ENCODE measurements at regions not wholly inside any gene's neighbourhood (a gene's known extent, or its start where the extent isn't known, plus 50 kb on each side); places are given as distances from the start of the nearest gene placed in this dataset.

DNA sequence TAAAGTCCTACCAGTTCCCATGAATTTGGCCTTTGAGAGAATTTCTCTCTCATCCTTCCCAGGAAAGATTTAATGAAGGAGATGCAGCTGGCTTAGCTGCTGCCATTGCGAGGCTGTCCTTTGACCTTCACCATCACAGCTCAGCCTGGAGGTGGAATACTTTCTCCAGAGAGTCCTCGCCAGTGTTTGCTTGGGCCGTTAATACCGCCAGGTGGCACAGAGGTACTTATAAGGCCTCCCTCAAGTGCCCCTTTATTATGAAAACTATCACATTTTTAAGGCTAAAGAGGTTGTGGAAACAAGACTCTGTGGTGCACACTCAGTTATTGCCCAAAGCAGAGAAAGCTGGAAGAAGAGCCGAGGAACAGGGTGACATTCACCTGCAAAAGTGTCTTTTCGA, 330.6 kb downstream of the CCSER2 start:
- Histone ChIP-seq H3K4me2 (ENCODE audit: insufficient read depth, insufficient read length, low read length) (no peak overlapping the region), H3K23me2 (ENCODE audit: insufficient read length, low read depth, low read length, poor library complexity, severe bottlenecking) (no peaks in the 10 kb centered on the region), H3K9ac (ENCODE audit: extremely low read depth, insufficient read length, low read length) (no peak overlapping the region), H4K91ac (ENCODE audit: insufficient read length, low read depth, low read length) (no peak overlapping the region), H3K9me3 (ENCODE audit: control insufficient read depth, low read depth, low read length) (no peaks in the 10 kb centered on the region), H3K4me1 (ENCODE audit: insufficient read depth, low read length) (no peaks in the 10 kb centered on the region), H3K56ac (ENCODE audit: insufficient read length, low read depth, low read length) (no peak overlapping the region), H3K79me1 (ENCODE audit: insufficient read depth, low read depth, low read length, poor library complexity, severe bottlenecking) (no peaks in the 10 kb centered on the region), H3K14ac (ENCODE audit: insufficient read depth, low read length) (no peak overlapping the region), H3K27me3 (ENCODE audit: insufficient read depth, low read length) (no peaks in the 10 kb centered on the region), H4K20me1 (ENCODE audit: control insufficient read depth, insufficient read depth, insufficient read length) (no peaks in the 10 kb centered on the region), H2BK12ac (ENCODE audit: insufficient read length, low read depth, low read length) (no peak overlapping the region), H2BK120ac (ENCODE audit: low read depth, low read length, poor library complexity, severe bottlenecking) (no peak overlapping the region), H2AK5ac (ENCODE audit: insufficient read length, low read length) (no peak overlapping the region), H2AFZ (ENCODE audit: low read length) (no peak overlapping the region), H3K4ac (ENCODE audit: low read depth, low read length) (no peak overlapping the region), H3T11ph (ENCODE audit: low read length) (no peak overlapping the region), H3K18ac (ENCODE audit: insufficient read length, low read depth, low read length) (no peak overlapping the region), H4K8ac (replicated peaks; ENCODE audit: insufficient read length, low read depth, low read length) (no peak overlapping the region), H2BK15ac (ENCODE audit: low read depth, low read length) (no peak overlapping the region), H3K27ac (ENCODE audit: insufficient read length, low read depth, low read length) (no peak overlapping the region), H2BK5ac (ENCODE audit: insufficient read length, low read length) (no peak overlapping the region), H3K23ac (ENCODE audit: insufficient read length, low read depth, low read length) (no peak overlapping the region), H3K79me2 (ENCODE audit: insufficient read depth, low read length) (no peaks in the 10 kb centered on the region), H4K5ac (ENCODE audit: insufficient read length, low read depth, low read length) (no peak overlapping the region), H2BK20ac (ENCODE audit: low read depth, low read length, poor library complexity, severe bottlenecking) (no peak overlapping the region)
- H3K27ac Mint-ChIP-seq = no peak overlapping the region
- no peak overlapping the region for H3K4me3 Mint-ChIP-seq
- WGBS (ENCODE audit: extremely low coverage, insufficient read length, low lambda C conversion rate) = no CpG with 5 or more reads among the region's 6 CpGs
- H3K4me1 Mint-ChIP-seq = peaks cover 7 to 9% of the 10 kb centered on the region in 2 experiments; a peak in 3 of 4 replicates
- no peak for DNase-seq
- no peaks in the 10 kb centered on the region; the same call in 1 of the 2 replicates for H3K27me3 Mint-ChIP-seq (ENCODE audit: low read depth)
- no peaks in the 10 kb centered on the region for H3K9me3 Mint-ChIP-seq
- H3K36me3 Mint-ChIP-seq (ENCODE audit: insufficient read depth in 1 of 3, low read depth in 3 of 3) = no peaks in the 10 kb centered on the region
- TF ChIP-seq, protein P1, sequence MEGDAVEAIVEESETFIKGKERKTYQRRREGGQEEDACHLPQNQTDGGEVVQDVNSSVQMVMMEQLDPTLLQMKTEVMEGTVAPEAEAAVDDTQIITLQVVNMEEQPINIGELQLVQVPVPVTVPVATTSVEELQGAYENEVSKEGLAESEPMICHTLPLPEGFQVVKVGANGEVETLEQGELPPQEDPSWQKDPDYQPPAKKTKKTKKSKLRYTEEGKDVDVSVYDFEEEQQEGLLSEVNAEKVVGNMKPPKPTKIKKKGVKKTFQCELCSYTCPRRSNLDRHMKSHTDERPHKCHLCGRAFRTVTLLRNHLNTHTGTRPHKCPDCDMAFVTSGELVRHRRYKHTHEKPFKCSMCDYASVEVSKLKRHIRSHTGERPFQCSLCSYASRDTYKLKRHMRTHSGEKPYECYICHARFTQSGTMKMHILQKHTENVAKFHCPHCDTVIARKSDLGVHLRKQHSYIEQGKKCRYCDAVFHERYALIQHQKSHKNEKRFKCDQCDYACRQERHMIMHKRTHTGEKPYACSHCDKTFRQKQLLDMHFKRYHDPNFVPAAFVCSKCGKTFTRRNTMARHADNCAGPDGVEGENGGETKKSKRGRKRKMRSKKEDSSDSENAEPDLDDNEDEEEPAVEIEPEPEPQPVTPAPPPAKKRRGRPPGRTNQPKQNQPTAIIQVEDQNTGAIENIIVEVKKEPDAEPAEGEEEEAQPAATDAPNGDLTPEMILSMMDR (conservative IDR thresholded peaks at IDR 0.05) = no peak

Data from H9 (cell line).